OCI-LY1 (cell line): ENCODE measurements at regions not wholly inside any gene's neighbourhood (a gene's known extent, or its start where the extent isn't known, plus 50 kb on each side); places are given as distances from the start of the nearest gene placed in this dataset.

Source experiments
- CTCF ChIP-seq: fragments of 200-600 bp; sonication (generic), shearing (Covaris generic); IDR thresholded peaks from 2 replicates; pipeline ENCODE4 v1.5.1; 2017; ENCODE audit warnings: mild to moderate bottlenecking, antibody characterized with exemption, low read length, moderate library complexity, mixed read lengths
- EZH2 ChIP-seq: fragments of 200-600 bp; sonication (generic), shearing (Covaris generic); IDR thresholded peaks from 2 replicates; pipeline ENCODE4 v1.8.0; 2017; ENCODE audit warnings: borderline replicate concordance, mixed run types, mild to moderate bottlenecking, antibody characterized with exemption, low read length, moderate library complexity, mixed read lengths

GRCh38 chr22:49303061-49303735 is 524.5 kb downstream of the BRD1 start:
- TF ChIP-seq EZH2 = no peak
- no peak for TF ChIP-seq CTCF
